HG02884 (cell line): ENCODE measurements at regions not wholly inside any gene's neighbourhood (a gene's known extent, or its start where the extent isn't known, plus 50 kb on each side); places are given as distances from the start of the nearest gene placed in this dataset.

ENCODE experiments used
- ATAC-seq: cut with Tn5 transposase; IDR thresholded peaks from one replicate; pipeline ENCODE4 v1.9.1; 2021; ENCODE audit warnings: mild to moderate bottlenecking, moderate library complexity; ENCODE audit not compliant: unreplicated experiment

DNA sequence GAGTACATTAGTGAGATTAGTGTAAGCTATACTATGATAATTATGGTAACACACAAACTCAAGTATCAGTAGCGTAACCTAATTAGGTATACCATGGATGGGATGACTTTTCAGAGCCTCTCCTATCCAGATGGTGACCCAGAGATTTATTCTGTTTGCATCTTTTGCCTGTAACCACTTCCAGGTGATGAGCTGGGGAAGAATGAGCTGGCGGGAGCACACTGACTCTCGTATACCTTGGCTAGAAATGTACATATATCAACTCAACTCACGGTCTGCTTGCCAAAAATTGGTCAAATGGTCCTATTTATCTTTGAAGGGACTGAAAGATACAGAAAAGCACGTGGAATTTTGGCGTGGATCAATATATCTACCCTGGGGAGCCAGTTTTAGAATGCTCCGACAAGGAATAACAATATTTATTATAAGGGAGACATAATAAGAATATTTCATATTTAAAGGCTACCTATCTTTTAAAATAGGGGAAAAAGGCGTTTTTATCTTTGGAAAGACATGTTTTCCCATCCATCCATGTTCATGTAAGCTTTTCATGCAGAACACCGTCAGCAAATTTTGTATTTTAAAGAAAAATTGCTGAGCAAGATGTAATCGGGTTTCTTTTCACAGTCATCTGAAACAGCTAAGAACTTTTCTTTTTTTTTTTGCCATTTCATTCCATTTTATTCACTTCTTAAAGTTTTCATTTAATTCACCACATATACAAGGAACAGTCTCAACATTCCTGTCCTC is 502.6 kb upstream of the CBLB start:
- ATAC-seq, result no peak

- no peak for ATAC-seq
Measured at GRCh38 chr3:106371971-106372805, 503.4 kb upstream of the CBLB start.

DNA sequence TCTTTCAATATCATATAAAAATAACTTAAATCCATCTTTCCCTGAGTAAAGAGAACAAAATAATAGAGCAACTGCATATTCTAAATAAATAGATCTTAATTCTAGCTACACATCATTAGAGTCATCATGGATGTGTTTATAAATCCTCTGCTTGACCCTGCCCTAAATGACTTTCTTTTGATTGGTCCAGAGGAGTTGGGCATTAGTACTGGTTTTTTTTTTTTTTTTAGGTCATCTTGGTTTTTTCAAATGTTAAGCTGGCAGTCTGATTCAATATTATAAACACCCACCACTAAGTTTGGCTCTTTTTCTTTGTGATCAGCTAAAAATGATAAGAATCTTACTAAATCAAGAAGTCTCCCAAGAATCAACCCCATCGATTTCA is 504.0 kb upstream of the CBLB start:
- ATAC-seq, result no peak

- ATAC-seq, result no peak
Measured at GRCh38 chr3:106376016-106376570, 507.3 kb upstream of the CBLB start.

DNA sequence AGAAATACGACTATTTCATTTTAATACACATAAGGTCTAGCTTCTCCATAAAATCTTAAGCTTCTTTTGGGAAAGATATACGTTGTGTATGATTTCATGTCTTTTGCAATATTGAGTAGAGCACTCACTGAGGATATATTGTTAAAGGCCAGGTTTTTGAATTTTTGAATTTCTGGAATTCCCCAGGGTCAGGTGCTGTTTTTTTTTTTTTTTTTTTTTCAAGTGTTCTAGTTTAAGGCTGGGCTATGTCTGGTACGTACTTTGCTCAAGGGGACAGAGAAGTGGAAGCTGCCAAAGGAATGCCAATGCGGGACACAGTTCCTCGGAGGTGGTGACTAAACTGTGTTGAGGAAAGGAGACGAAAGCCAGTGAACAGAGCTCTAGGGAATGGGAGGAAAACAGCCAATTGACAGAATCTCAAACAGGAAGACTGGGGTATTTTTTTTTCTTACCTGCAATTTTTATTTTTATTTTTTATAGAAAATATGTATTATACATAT is 510.5 kb upstream of the CBLB start:
- no peak for ATAC-seq

- no peak for ATAC-seq
Measured at GRCh38 chr3:106380232-106380631, 511.4 kb upstream of the CBLB start.

GRCh38 chr3:106381286-106381938 is 512.6 kb upstream of the CBLB start:
- no peak for ATAC-seq

DNA sequence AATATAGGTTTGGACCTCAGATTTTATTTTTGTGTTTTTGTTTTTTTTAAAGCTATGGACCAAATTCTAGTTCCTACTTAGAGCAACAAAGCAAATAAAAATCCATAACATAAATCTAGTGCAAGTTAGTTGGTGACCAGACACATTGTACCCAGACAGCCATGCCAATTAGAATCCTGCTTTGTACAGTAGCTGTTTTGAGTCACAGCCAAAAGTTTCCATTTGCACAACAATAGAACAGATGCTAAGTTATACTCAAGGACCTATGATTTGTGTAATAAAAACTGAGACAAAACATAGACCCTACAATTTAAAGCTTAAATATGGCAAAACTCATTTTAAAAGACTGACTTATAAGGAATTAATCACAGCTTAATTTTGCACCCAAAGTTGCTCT is 513.1 kb upstream of the CBLB start:
- ATAC-seq, result no peak

DNA sequence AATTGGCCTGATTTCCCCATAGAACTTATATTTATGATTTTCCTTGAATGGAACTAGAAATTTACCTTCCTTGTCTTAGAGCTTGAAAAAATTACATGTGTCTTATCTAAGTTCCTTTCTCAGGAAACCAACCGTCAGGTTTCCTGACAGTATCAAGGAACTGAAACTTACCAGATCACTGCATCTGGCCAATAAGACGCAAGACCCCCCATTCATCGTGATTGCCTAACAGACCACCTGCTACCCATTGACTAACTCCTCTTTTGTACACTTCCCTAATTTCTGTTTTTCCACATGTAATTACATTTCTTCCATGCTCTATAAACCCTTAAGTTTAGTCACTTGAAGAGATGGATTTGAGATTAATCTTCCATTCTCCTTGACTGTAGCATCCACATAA is 517.2 kb upstream of the CBLB start:
- ATAC-seq, result no peak

DNA sequence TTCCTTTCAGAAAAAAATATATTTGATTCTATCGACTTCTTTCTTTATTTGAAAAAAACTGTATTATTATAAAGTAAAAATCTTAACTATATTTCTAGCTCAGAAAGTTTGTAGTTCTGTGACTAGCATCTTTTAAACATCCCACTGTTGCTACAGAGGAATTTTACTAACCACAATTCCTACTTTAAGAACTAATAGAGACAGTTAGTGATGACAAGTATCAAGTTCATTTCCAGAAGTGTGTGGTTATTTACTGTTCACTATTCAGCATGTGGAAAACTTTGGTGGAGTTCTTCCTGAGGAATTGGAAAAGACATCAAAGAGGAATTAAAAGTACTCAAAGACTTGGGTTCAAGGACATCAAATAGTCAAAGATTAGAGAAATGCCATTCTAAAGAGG is 524.1 kb upstream of the CBLB start:
- no peak for ATAC-seq

DNA sequence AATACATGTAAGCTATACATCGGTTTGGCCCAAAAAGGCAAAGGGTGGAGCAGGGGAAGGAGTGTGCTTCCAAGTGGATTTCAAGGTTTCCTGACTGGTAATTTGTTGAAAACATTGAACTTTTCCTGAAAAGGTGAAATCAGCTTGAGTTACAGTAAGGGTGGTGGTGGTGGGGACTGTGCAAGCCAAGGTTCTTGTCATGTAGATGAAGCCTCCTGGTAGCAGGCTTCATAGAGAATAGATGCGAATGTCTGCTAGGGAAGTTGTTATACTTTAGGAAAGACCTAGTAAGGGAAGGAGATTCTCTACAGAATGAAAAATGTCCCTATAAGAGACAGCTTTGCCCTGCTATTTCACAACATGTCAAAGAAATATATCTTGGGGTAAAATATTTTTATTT is 528.2 kb upstream of the CBLB start:
- no peak for ATAC-seq

GRCh38 chr3:106398891-106399600 is 530.2 kb upstream of the CBLB start:
- ATAC-seq, result no peak

- ATAC-seq, result no peak
Measured at GRCh38 chr3:106399761-106400160, 530.9 kb upstream of the CBLB start.

- ATAC-seq, result no peak
Measured at GRCh38 chr3:106401666-106402490, 533.1 kb upstream of the CBLB start.

DNA sequence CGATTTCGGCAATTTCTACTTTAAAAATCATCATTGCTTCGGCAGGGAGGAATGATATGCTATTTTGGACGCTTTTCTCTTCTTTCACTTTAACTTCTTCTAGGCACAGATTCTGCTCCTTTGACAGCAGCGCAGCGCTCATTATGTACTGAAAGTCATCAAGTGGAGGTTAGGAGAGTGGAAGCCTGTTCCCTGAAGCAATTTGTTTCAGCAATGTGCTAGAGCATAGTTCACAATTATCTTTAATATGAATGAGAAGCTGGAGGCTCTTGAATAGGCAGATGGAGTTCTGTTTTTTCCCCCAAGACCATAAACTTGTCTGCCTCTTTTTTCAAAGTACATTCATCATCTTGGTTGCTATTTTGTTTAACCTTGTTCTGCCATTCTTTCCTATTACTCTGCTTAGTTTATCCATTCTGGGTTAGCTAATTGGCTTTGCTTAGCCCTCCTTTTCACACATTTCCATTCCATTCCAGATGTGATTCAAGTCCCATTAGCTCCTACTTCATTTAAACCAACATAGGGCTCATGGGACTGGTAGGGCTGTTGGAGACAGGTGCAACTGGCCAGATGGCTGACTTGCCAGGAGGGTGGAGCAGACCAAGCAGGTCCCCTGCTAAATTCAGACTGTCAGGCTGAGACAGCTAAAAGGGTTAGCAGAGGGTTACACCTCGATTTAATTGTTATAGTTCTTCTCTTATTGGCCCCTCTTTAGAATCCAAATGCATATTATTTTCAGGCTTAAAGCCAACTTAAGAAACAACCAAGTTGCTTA is 534.7 kb upstream of the CBLB start:
- ATAC-seq, result no peak

GRCh38 chr3:106413683-106414082 is 544.9 kb upstream of the CBLB start:
- no peak for ATAC-seq

DNA sequence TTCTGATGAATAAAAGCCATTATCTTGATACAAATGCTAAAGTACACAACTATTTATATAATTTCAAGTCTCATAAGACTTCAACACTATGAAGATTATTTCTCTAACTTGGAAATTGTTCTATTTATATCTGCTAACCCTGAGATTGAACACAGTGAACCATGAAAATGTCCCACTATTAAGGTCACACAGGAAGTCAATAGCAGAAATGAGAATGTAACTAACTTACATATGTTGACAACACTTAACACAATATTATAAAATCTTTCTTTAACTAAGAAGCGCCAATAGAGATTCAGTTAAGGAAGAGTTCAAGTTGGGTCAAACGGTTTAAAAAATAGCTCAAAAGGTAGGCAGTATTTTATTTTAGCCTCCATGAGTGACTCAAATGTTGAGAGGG is 551.8 kb upstream of the CBLB start:
- ATAC-seq, result no peak

DNA sequence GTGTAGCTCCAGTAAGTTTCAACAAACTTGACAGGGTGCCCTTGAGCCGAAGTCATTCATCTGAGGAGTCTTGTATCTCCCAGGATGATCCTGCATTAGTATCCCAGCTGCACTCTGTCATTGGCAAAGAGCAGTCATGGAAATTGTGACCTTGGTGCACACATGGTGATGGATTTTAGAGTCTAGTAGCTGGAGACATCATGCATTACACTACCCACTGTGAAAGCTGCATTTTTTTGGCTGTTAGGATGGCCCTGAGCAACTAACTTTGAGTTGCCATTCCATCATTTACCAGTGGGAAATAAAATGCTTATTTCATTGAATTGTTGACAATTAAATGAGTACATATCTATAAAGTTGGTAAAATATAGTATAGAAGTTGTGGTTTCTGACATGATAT is 552.6 kb upstream of the CBLB start:
- ATAC-seq, result no peak

GRCh38 chr3:106421909-106422308 is 553.1 kb upstream of the CBLB start:
- ATAC-seq, result no peak
